ENCODE measurements at regions not wholly inside any gene's neighbourhood (a gene's known extent, or its start where the extent isn't known, plus 50 kb on each side); places are given as distances from the start of the nearest gene placed in this dataset.
A peak's percentile ranks its signal among the peaks of the same experiment; 100 is the strongest.

GRCh38 chr1:118826669-118827068 is 161.5 kb downstream of the TBX15 start:
- H3K9me2 ChIP-seq (ENCODE audit: insufficient read depth), result 0 out of 2 replicates have a peak, but pooled peaks cover 9% of the 10 kb centered on the region
- peak; percentile 46 to 53 for TF ChIP-seq CTCF (conservative IDR thresholded peaks at IDR 0.05; ENCODE audit: low read depth in 2 of 2)
- no peak for TF ChIP-seq ZNF331 (CRISPR knock-in tag; IDR thresholded peaks at IDR 0.05; ENCODE audit: low read depth)
- H3K79me2 ChIP-seq (replicated peaks; ENCODE audit: insufficient read depth), result no peaks in the 10 kb centered on the region
- H3K4me3 ChIP-seq, result no peak overlapping the region
- H3F3A ChIP-seq (replicated peaks; ENCODE audit: low read depth), result no peaks in the 10 kb centered on the region
- no peak overlapping the region for H3K4me3 Mint-ChIP-seq
- no peak overlapping the region for H3K4me2 ChIP-seq
- no peak overlapping the region for H3K27ac Mint-ChIP-seq
- no peaks in the 10 kb centered on the region for H3K27me3 ChIP-seq (ENCODE audit: insufficient read depth)
- no peak overlapping the region for H3K27ac ChIP-seq (ENCODE audit: low read depth)
- peaks cover 17% of the 10 kb centered on the region for H3K9me3 Mint-ChIP-seq
- no peaks in the 10 kb centered on the region for H3K4me1 ChIP-seq (ENCODE audit: insufficient read depth)
- peak overlapping the region; percentile 3; the same call in 1 of the 2 replicates for H2AFZ ChIP-seq
- ATAC-seq (peak; percentile 47; the same call in 1 of the 3 replicates), DNase-seq (ENCODE audit: low spot score) (peak; percentile 54)
- H3K36me3 ChIP-seq (ENCODE audit: insufficient read depth), result no peaks in the 10 kb centered on the region; the same call in 1 of the 2 replicates
- H3K4me1 Mint-ChIP-seq, result no peaks in the 10 kb centered on the region
- H4K20me1 ChIP-seq (replicated peaks; ENCODE audit: insufficient read depth), result no peaks in the 10 kb centered on the region
- no peaks in the 10 kb centered on the region for H3K27me3 Mint-ChIP-seq (ENCODE audit: insufficient read depth, low read depth, poor library complexity)
- peaks cover 15% of the 10 kb centered on the region for H3K36me3 Mint-ChIP-seq (ENCODE audit: low read depth)

GRCh38 chr1:118825619-118826018 is 162.5 kb downstream of the TBX15 start:
- Histone ChIP-seq H3K4me3 (no peak overlapping the region), H3K27me3 (ENCODE audit: insufficient read depth) (no peaks in the 10 kb centered on the region), H2AFZ (no peak overlapping the region), H3F3A (replicated peaks; ENCODE audit: low read depth) (no peaks in the 10 kb centered on the region), H3K4me1 (ENCODE audit: insufficient read depth) (no peaks in the 10 kb centered on the region), H3K9me2 (ENCODE audit: insufficient read depth) (0 out of 2 replicates have a peak, but pooled peaks cover 8% of the 10 kb centered on the region), H4K20me1 (replicated peaks; ENCODE audit: insufficient read depth) (no peaks in the 10 kb centered on the region), H3K36me3 (ENCODE audit: insufficient read depth) (no peaks in the 10 kb centered on the region; the same call in 1 of the 2 replicates), H3K79me2 (replicated peaks; ENCODE audit: insufficient read depth) (no peaks in the 10 kb centered on the region), H3K4me2 (no peak overlapping the region), H3K27ac (ENCODE audit: low read depth) (no peak overlapping the region)
- no peak for DNase-seq (ENCODE audit: low spot score)
- no peaks in the 10 kb centered on the region for H3K4me1 Mint-ChIP-seq
- ATAC-seq, result no peak
- no peak overlapping the region for H3K27ac Mint-ChIP-seq
- H3K27me3 Mint-ChIP-seq (ENCODE audit: insufficient read depth, low read depth, poor library complexity), result no peaks in the 10 kb centered on the region
- H3K4me3 Mint-ChIP-seq, result no peak overlapping the region
- peaks cover 8% of the 10 kb centered on the region for H3K9me3 Mint-ChIP-seq
- peaks cover 6% of the 10 kb centered on the region for H3K36me3 Mint-ChIP-seq (ENCODE audit: low read depth)
- TF ChIP-seq NANOG (IDR thresholded peaks at IDR 0.05; ENCODE audit: borderline replicate concordance) (no peak), ETS1 (IDR thresholded peaks at IDR 0.05) (no peak), STAT1 (IDR thresholded peaks at IDR 0.05; ENCODE audit: unreplicated experiment) (no peak), CTCF (conservative IDR thresholded peaks at IDR 0.05; ENCODE audit: low read depth in 2 of 2) (no peak), EZH2 (IDR thresholded peaks at IDR 0.05; ENCODE audit: low read depth, unreplicated experiment) (no peak), JUNB (IDR thresholded peaks at IDR 0.05; ENCODE audit: unreplicated experiment) (no peak), POLR2AphosphoS5 (IDR thresholded peaks at IDR 0.05; ENCODE audit: low read depth) (no peak), ZNF331 (CRISPR knock-in tag; IDR thresholded peaks at IDR 0.05; ENCODE audit: low read depth) (no peak)
